ENCODE measurements at regions not wholly inside any gene's neighbourhood (a gene's known extent, or its start where the extent isn't known, plus 50 kb on each side); places are given as distances from the start of the nearest gene placed in this dataset.
"Not testable (repeated sequence)": the region's sequence is repeated elsewhere in the genome, so short reads cannot be mapped to it uniquely, and the experiment has no call there.

- intact Hi-C loops (cut with DNase I): no loop called here
- no peak overlapping the region for H3K27ac ChIP-seq (ENCODE audit: low read length)
- no peaks in the 10 kb centered on the region for H3K27me3 ChIP-seq (ENCODE audit: control insufficient read depth, insufficient read depth)
- no peak for DNase-seq
- 94% methylated on average over 2 of the region's 2 CpGs for whole genome bisulfite sequencing
- H3K4me3 ChIP-seq (ENCODE audit: low read length): no peak overlapping the region
- H3K4me1 ChIP-seq (ENCODE audit: control insufficient read depth, insufficient read depth, low read length): no peaks in the 10 kb centered on the region
- H3K9me3 ChIP-seq (ENCODE audit: control insufficient read depth, low read length): peaks cover 3% of the 10 kb centered on the region
- no peak for ATAC-seq
Measured at GRCh38 chr5:67752357-67752708, 463.2 kb upstream of the PIK3R1 start.

DNA sequence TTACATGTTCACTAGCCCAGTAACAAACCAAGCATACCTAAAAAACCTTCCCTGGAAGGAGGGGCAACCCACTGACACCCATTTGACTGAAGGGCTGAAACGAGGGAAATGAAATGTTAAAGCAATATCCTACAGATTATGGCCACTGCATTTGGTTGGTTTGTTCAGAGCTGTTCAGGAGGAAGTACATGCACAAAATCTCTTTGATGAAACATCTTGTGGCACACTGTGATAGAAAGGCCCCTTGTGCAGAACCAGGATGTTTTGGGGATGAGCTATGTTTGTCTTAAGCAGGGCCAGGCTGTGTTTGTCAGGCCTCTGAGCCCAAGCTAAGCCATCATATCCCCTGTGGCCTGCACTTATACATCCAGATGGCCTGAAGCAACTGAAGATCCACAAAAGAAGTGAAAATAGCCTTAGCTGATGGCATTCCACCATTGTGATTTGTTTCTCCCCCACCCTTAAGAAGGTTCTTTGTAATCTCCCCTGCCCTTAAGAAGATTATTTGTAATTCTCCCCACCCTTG, 467.3 kb upstream of the PIK3R1 start:
- H3K27me3 ChIP-seq (ENCODE audit: control insufficient read depth, insufficient read depth): no peaks in the 10 kb centered on the region
- no peaks in the 10 kb centered on the region for H3K4me1 ChIP-seq (ENCODE audit: control insufficient read depth, insufficient read depth, low read length)
- WGBS: 56% methylated on average over 1 of the region's 1 CpG
- H3K9me3 ChIP-seq (ENCODE audit: control insufficient read depth, low read length): peaks cover 3% of the 10 kb centered on the region
- H3K4me3 ChIP-seq (ENCODE audit: low read length): no peak overlapping the region
- DNase-seq: no peak
- ATAC-seq: no peak
- intact Hi-C loops (cut with DNase I): no loop called here
- H3K27ac ChIP-seq (ENCODE audit: low read length): no peak overlapping the region

DNA sequence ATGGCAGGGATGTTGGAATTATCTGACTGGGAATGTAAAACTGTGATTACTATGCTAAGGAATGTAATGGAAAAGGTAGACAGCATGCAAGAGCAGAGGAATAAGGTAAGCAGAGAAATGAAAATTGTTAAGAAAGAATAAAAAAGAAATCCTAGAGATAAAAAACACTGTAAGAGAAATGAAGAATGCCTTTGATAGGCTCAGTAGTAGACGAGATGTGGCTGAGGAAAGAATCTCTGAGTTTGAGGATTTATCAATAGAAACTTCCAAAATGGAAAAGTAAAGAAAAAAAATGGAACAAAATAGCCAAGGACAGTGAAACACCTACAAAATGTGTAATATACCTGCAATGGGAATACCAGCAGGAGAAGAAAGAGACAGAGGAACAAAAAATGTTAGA, 468.5 kb upstream of the PIK3R1 start:
- ATAC-seq: no peak

GRCh38 chr5:67746608-67747007, 468.9 kb upstream of the PIK3R1 start:
- DNase-seq; H3K27me3 ChIP-seq (ENCODE audit: control insufficient read depth, insufficient read depth); ATAC-seq; intact Hi-C loops (cut with DNase I); H3K4me3 ChIP-seq (ENCODE audit: low read length); H3K9me3 ChIP-seq (ENCODE audit: control insufficient read depth, low read length); H3K27ac ChIP-seq (ENCODE audit: low read length); H3K4me1 ChIP-seq (ENCODE audit: control insufficient read depth, insufficient read depth, low read length): not testable (repeated sequence)
- 95% methylated on average over 9 of the region's 9 CpGs for WGBS

More for the DNA sequence above, 468.5 kb upstream of the PIK3R1 start:
- H3K27me3 ChIP-seq (ENCODE audit: control insufficient read depth, insufficient read depth): no peaks in the 10 kb centered on the region
- no peak overlapping the region for H3K27ac ChIP-seq (ENCODE audit: low read length)
- intact Hi-C loops (cut with DNase I): no loop called here
- H3K9me3 ChIP-seq (ENCODE audit: control insufficient read depth, low read length): no peaks in the 10 kb centered on the region
- no peak overlapping the region for H3K4me3 ChIP-seq (ENCODE audit: low read length)
- no peaks in the 10 kb centered on the region for H3K4me1 ChIP-seq (ENCODE audit: control insufficient read depth, insufficient read depth, low read length)
- 93% methylated on average over 1 of the region's 1 CpG for WGBS
- no peak for DNase-seq

DNA sequence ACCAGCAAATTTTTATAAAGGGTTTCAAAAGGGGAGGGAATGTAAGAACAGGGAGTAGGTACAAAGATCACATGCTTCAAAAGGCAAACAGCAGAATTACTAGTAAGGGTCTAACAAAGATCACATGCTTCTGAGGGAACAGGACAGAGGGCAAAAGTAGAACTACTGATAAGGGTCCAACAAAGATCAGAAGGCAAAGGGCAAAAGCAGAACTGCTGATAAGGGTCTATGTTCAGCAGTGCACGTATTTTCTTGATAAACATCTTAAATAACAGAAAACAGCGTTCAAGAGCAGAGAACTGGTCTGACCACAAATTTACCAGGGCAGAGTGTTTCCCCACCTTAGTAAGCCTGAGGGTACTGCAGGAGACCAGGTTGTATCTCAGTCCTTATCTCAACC, 469.5 kb upstream of the PIK3R1 start:
- Histone ChIP-seq H3K27me3 (ENCODE audit: control insufficient read depth, insufficient read depth) (no peaks in the 10 kb centered on the region), H3K4me3 (ENCODE audit: low read length) (no peak overlapping the region), H3K27ac (ENCODE audit: low read length) (no peak overlapping the region), H3K9me3 (ENCODE audit: control insufficient read depth, low read length) (no peaks in the 10 kb centered on the region), H3K4me1 (ENCODE audit: control insufficient read depth, insufficient read depth, low read length) (no peaks in the 10 kb centered on the region)
- DNase-seq: no peak
- intact Hi-C loops (cut with DNase I): no loop called here
- 91% methylated on average over 2 of the region's 2 CpGs for whole genome bisulfite sequencing
- no peak for ATAC-seq

DNA sequence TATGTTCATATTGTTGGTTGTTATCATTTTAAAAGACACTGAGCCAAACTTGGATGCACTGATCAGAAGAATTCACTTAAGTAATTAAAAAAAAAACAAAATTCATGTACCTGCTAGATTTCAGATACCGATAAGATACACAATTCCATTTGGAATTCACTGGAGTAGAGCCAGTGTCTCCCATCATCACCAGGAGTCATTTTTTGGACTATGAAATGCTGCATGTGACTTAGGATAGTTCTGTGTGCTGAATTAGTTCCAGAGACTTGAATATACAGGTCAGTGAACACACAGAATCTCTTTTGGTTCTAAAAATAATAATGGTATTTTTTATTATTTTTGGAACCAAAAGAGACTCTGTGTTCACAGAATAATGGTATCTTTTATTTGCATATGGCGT, 482.6 kb upstream of the PIK3R1 start:
- no peak for DNase-seq
- no peak for ATAC-seq
- WGBS: 69% methylated on average over 2 of the region's 2 CpGs
- intact Hi-C loops (cut with DNase I): no loop called here
- H3K27me3 ChIP-seq (ENCODE audit: control insufficient read depth, insufficient read depth): no peaks in the 10 kb centered on the region
- H3K4me3 ChIP-seq (ENCODE audit: low read length): no peak overlapping the region
- no peak overlapping the region for H3K27ac ChIP-seq (ENCODE audit: low read length)
- H3K4me1 ChIP-seq (ENCODE audit: control insufficient read depth, insufficient read depth, low read length): no peaks in the 10 kb centered on the region
- H3K9me3 ChIP-seq (ENCODE audit: control insufficient read depth, low read length): no peaks in the 10 kb centered on the region

DNA sequence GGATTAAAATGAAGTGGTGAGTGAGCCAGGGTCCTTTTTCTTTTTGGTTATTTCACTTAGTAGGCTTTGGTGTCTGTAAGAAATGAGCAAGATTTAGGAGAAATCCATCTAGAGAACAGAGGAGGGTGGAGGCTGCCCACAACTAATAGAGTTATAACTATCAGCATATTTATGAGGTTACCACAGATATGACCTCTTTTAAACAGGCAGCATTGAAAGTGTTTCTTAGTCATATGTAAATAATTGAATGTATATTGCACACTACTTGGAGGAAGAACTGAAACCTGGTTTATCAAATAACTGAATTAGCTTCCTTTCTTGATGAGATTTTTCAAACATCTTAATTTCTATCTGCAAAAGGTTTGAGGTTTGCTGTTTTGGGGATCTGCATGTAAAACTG, 483.1 kb upstream of the PIK3R1 start:
- H3K27ac ChIP-seq (ENCODE audit: low read length): no peak overlapping the region
- no peak overlapping the region for H3K4me3 ChIP-seq (ENCODE audit: low read length)

GRCh38 chr5:67731886-67732285, 483.7 kb upstream of the PIK3R1 start:
- DNase-seq (no peak), ATAC-seq (no peak)
- 72% methylated on average over 2 of the region's 2 CpGs for WGBS
- H3K9me3 ChIP-seq (ENCODE audit: control insufficient read depth, low read length): no peaks in the 10 kb centered on the region
- intact Hi-C loops (cut with DNase I): no loop called here
- H3K4me1 ChIP-seq (ENCODE audit: control insufficient read depth, insufficient read depth, low read length): no peaks in the 10 kb centered on the region
- H3K27ac ChIP-seq (ENCODE audit: low read length): no peak overlapping the region
- no peak overlapping the region for H3K4me3 ChIP-seq (ENCODE audit: low read length)
- no peaks in the 10 kb centered on the region for H3K27me3 ChIP-seq (ENCODE audit: control insufficient read depth, insufficient read depth)

More for the DNA sequence above, 483.1 kb upstream of the PIK3R1 start:
- intact Hi-C loops (cut with DNase I): no loop called here
- Histone ChIP-seq H3K4me1 (ENCODE audit: control insufficient read depth, insufficient read depth, low read length) (no peaks in the 10 kb centered on the region), H3K27me3 (ENCODE audit: control insufficient read depth, insufficient read depth) (no peaks in the 10 kb centered on the region), H3K9me3 (ENCODE audit: control insufficient read depth, low read length) (no peaks in the 10 kb centered on the region)
- ATAC-seq: no peak
- DNase-seq: no peak

GRCh38 chr5:67730917-67731474, 484.6 kb upstream of the PIK3R1 start:
- no peaks in the 10 kb centered on the region for H3K27me3 ChIP-seq (ENCODE audit: control insufficient read depth, insufficient read depth)
- H3K4me3 ChIP-seq (ENCODE audit: low read length): no peak overlapping the region
- 72% methylated on average over 1 of the region's 1 CpG for WGBS
- no peak for DNase-seq
- H3K4me1 ChIP-seq (ENCODE audit: control insufficient read depth, insufficient read depth, low read length): no peaks in the 10 kb centered on the region
- no peak overlapping the region for H3K27ac ChIP-seq (ENCODE audit: low read length)
- ATAC-seq: peak in 1 of 2 donors; percentile 25
- intact Hi-C loops (cut with DNase I): no loop called here
- H3K9me3 ChIP-seq (ENCODE audit: control insufficient read depth, low read length): no peaks in the 10 kb centered on the region

DNA sequence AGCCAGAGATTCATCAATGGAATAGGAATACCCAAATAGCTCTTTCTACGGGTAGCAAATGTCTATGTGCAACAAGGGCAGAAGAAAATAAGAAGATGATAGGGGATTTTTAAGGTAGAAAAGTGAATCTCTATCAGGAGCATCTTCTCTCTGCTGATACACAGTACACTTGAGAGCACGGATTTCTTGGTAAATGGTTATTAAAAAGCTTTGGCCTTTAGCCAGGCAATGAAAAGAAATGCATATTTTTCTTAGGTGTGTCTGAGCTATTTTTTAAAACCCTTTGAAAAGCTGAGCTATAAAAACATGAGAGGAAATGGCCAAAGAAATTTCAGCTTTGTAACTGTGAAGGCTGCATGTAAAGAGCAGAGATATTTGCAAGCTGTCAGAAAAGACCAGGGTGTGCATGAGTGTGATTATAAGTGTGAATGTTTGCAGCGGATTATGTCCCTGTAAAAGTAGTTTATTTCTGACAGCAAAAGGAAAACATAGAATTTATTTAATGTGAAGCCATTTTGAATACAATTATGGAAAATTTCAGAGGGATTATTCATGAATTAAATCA, 487.1 kb upstream of the PIK3R1 start:
- Histone ChIP-seq H3K4me1 (ENCODE audit: control insufficient read depth, insufficient read depth, low read length) (no peaks in the 10 kb centered on the region), H3K27ac (ENCODE audit: low read length) (no peak overlapping the region), H3K27me3 (ENCODE audit: control insufficient read depth, insufficient read depth) (no peaks in the 10 kb centered on the region), H3K9me3 (ENCODE audit: control insufficient read depth, low read length) (no peaks in the 10 kb centered on the region), H3K4me3 (ENCODE audit: low read length) (no peak overlapping the region)
- DNase-seq (no peak), ATAC-seq (no peak)
- intact Hi-C loops (cut with DNase I): no loop called here
- 65% methylated on average over 3 of the region's 3 CpGs for WGBS

DNA sequence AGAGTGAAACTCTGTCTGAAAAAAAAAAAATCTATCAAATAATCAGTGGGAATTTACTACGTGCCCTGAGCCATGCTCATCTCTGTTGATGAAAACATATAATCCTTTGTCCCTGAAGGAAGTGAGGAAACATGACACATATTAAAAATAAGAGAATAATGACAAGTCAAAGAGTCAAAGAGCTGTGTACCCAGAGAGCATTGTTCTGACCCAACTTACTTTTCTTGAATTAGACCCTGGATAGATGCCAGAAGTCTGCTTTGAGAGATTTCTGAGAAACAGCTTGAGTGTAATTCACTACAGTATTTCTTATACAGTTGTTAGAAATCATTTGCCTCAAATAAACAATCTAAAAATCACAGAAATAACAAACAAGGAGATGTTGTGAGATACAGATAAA, 490.0 kb upstream of the PIK3R1 start:
- H3K27me3 ChIP-seq (ENCODE audit: control insufficient read depth, insufficient read depth): no peaks in the 10 kb centered on the region
- DNase-seq: no peak
- 68% methylated on average over 1 of the region's 1 CpG for WGBS
- H3K9me3 ChIP-seq (ENCODE audit: control insufficient read depth, low read length): no peaks in the 10 kb centered on the region
- intact Hi-C loops (cut with DNase I): no loop called here
- H3K4me1 ChIP-seq (ENCODE audit: control insufficient read depth, insufficient read depth, low read length): no peaks in the 10 kb centered on the region
- no peak for ATAC-seq
- no peak overlapping the region for H3K4me3 ChIP-seq (ENCODE audit: low read length)
- H3K27ac ChIP-seq (ENCODE audit: low read length): no peak overlapping the region

All from right cardiac atrium (tissue), 5 donors.